IMR-90 (cell line): ENCODE measurements at regions not wholly inside any gene's neighbourhood (a gene's known extent, or its start where the extent isn't known, plus 50 kb on each side); places are given as distances from the start of the nearest gene placed in this dataset.

Experiments used
- ATAC-seq: fragments of 200-7000 bp; cut with Tn5 transposase; 2 replicates; pipeline ENCODE4 v1.9.1; 2020; ENCODE audit warnings: low read depth, mild to moderate bottlenecking, moderate library complexity
- BruUV-seq: library from RNA; stranded (reverse); fragments of 400-500 nt; replicated peaks from 2 replicates; lab custom pipeline; 2021; lab: Mats Ljungman, UMichigan
- CTCF ChIA-PET: fragments of 300-600 bp; formaldehyde crosslinking; extraction: SDS; loops from one replicate; lab custom pipeline; 2021; ENCODE audit warnings: antibody characterized with exemption; lab: Yijun Ruan, JAX
- POLR2A ChIA-PET: fragments of 300-600 bp; sonication (Branson Sonifier 250); formaldehyde crosslinking; loops from one replicate; lab custom pipeline; 2022; ENCODE audit warnings: antibody characterized with exemption; ENCODE audit not compliant: unreplicated experiment; lab: Charles Lee
- DNase-seq: peaks from one replicate; pipeline ENCODE4 v3.0.0; 2013
- H2AFZ ChIP-seq: replicated peaks from 2 replicates; pipeline ENCODE3; 2013; ENCODE audit warnings: low read length, mild to moderate bottlenecking; ENCODE audit not compliant: poor library complexity
- H2AK5ac ChIP-seq: 2 replicates; pipeline ENCODE4 v1.6.1; 2013; ENCODE audit warnings: low read depth, low read length, inconsistent platforms
- H2AK9ac ChIP-seq: replicated peaks from 2 replicates; pipeline ENCODE3; 2013; ENCODE audit warnings: mild to moderate bottlenecking, low read depth, low read length, moderate library complexity; ENCODE audit not compliant: poor library complexity
- H2BK120ac ChIP-seq: 2 replicates; pipeline ENCODE4 v1.6.1; 2013; ENCODE audit warnings: low read depth, low read length, inconsistent platforms
- H2BK15ac ChIP-seq: 3 replicates; pipeline ENCODE4 v1.6.1; 2013; ENCODE audit warnings: low read depth, low read length, inconsistent platforms
- H2BK20ac ChIP-seq: 2 replicates; pipeline ENCODE4 v1.6.1; 2013; ENCODE audit warnings: low read depth, mild to moderate bottlenecking, inconsistent platforms, low read length, moderate library complexity
- H2BK5ac ChIP-seq: 2 replicates; pipeline ENCODE4 v1.6.1; 2013; ENCODE audit warnings: mild to moderate bottlenecking, low read depth, low read length, inconsistent platforms; ENCODE audit not compliant: poor library complexity, severe bottlenecking
- H3K14ac ChIP-seq: replicated peaks from 2 replicates; pipeline ENCODE4 v1.6.1; 2013; ENCODE audit warnings: low read depth, low read length, inconsistent platforms
- H3K18ac ChIP-seq: 2 replicates; pipeline ENCODE4 v1.6.1; 2013; ENCODE audit warnings: low read depth, low read length, control low read depth
- H3K23ac ChIP-seq: 2 replicates; pipeline ENCODE4 v1.6.1; 2013; ENCODE audit warnings: low read depth, low read length, inconsistent platforms
- H3K27ac ChIP-seq: 2 replicates; pipeline ENCODE4 v1.5.1; 2013; ENCODE audit warnings: mild to moderate bottlenecking, control low read depth, low read length; ENCODE audit not compliant: insufficient read depth
- H3K27me3 ChIP-seq: 2 replicates; pipeline ENCODE4 v1.6.1; 2013; ENCODE audit warnings: low read length; ENCODE audit not compliant: control insufficient read depth, insufficient read depth
- H3K36me3 ChIP-seq: 2 replicates; pipeline ENCODE4 v1.6.1; 2013; ENCODE audit warnings: low read length, mixed read lengths; ENCODE audit not compliant: control insufficient read depth, insufficient read depth
- H3K4ac ChIP-seq: 2 replicates; pipeline ENCODE4 v1.6.1; 2013; ENCODE audit warnings: low read depth, low read length, inconsistent platforms
- H3K4me1 ChIP-seq: 2 replicates; pipeline ENCODE4 v1.6.1; 2013; ENCODE audit warnings: low read length, mixed read lengths; ENCODE audit not compliant: control insufficient read depth, insufficient read depth
- H3K4me2 ChIP-seq: 2 replicates; pipeline ENCODE4 v1.6.1; 2013; ENCODE audit warnings: low read depth, mild to moderate bottlenecking, control low read depth, low read length, moderate library complexity
- H3K4me3 ChIP-seq: 2 replicates; pipeline ENCODE4 v1.5.1; 2013; ENCODE audit warnings: low read depth, mild to moderate bottlenecking, control low read depth, low read length, moderate library complexity; ENCODE audit not compliant: insufficient read depth
- H3K56ac ChIP-seq: 2 replicates; pipeline ENCODE4 v1.6.1; 2013; ENCODE audit warnings: low read length, inconsistent platforms; ENCODE audit not compliant: insufficient read depth; ENCODE audit errors: extremely low read depth
- H3K79me1 ChIP-seq, 2 experiments: 2 replicates each; pipeline ENCODE4 v1.6.1; 2013; ENCODE audit warnings: low read length in 2 of 2, inconsistent platforms in 1 of 2, low read depth in 1 of 2
- H3K9ac ChIP-seq: 2 replicates; pipeline ENCODE4 v1.6.1; 2013; ENCODE audit warnings: low read depth, low read length, control low read depth
- H3K9me1 ChIP-seq: 2 replicates; pipeline ENCODE4 v1.6.1; 2013; ENCODE audit warnings: low read length, inconsistent platforms; ENCODE audit not compliant: insufficient read depth
- H3K9me3 ChIP-seq: 2 replicates; pipeline ENCODE4 v1.6.1; 2013; ENCODE audit warnings: low read length; ENCODE audit not compliant: control insufficient read depth, insufficient read depth
- H4K20me1 ChIP-seq: 2 replicates; pipeline ENCODE4 v1.6.1; 2013; ENCODE audit warnings: low read length, inconsistent platforms; ENCODE audit not compliant: insufficient read depth
- H4K5ac ChIP-seq: 2 replicates; pipeline ENCODE4 v1.6.1; 2013; ENCODE audit warnings: mild to moderate bottlenecking, low read depth, low read length, control low read depth
- H4K8ac ChIP-seq, 2 experiments: 2 replicates each; pipeline ENCODE4 v1.6.1; 2013; ENCODE audit warnings: low read depth in 2 of 2, low read length in 2 of 2, control low read depth in 1 of 2, inconsistent platforms in 1 of 2
- H4K91ac ChIP-seq: 2 replicates; pipeline ENCODE4 v1.6.1; 2013; ENCODE audit warnings: low read depth, low read length, inconsistent platforms; ENCODE audit not compliant: insufficient read depth
- BHLHE40 ChIP-seq: fragments of 150-350 bp; IDR thresholded peaks from 2 replicates; pipeline ENCODE4 v1.6.1; 2016; ENCODE audit warnings: mild to moderate bottlenecking, low read depth, low read length
- CEBPB ChIP-seq: IDR thresholded peaks from 2 replicates; pipeline ENCODE4 v1.6.1; 2012; ENCODE audit warnings: low read depth, low read length, improper control_type of control experiment
- CHD1 ChIP-seq: IDR thresholded peaks from 2 replicates; pipeline ENCODE4 v1.6.1; 2012; ENCODE audit warnings: low read depth, low read length, improper control_type of control experiment
- CTCF ChIP-seq: conservative IDR thresholded peaks from 2 replicates; pipeline ENCODE4 v1.5.1; 2012; ENCODE audit warnings: mild to moderate bottlenecking, low read depth, low read length, improper control_type of control experiment
- ELK1 ChIP-seq: fragments of 150-350 bp; IDR thresholded peaks from 2 replicates; pipeline ENCODE4 v1.6.1; 2016; ENCODE audit warnings: low read depth, mild to moderate bottlenecking, low read length, moderate library complexity, borderline replicate concordance
- FOS ChIP-seq: fragments of 150-350 bp; IDR thresholded peaks from 2 replicates; pipeline ENCODE4 v1.6.1; 2016; ENCODE audit warnings: low read depth, low read length
- MAFK ChIP-seq: IDR thresholded peaks from 2 replicates; pipeline ENCODE4 v1.6.1; 2012; ENCODE audit warnings: low read depth, low read length, improper control_type of control experiment
- MAZ ChIP-seq: IDR thresholded peaks from 2 replicates; pipeline ENCODE4 v1.6.1; 2012; ENCODE audit warnings: low read depth, mild to moderate bottlenecking, low read length, improper control_type of control experiment, moderate library complexity, borderline replicate concordance
- MXI1 ChIP-seq: IDR thresholded peaks from 2 replicates; pipeline ENCODE4 v1.6.1; 2012; ENCODE audit warnings: low read depth, mild to moderate bottlenecking, low read length, moderate library complexity, borderline replicate concordance
- RAD21 ChIP-seq: IDR thresholded peaks from 2 replicates; pipeline ENCODE4 v1.6.1; 2012; ENCODE audit warnings: low read length, improper control_type of control experiment
- RCOR1 ChIP-seq: IDR thresholded peaks from 2 replicates; pipeline ENCODE4 v1.6.1; 2012; ENCODE audit warnings: mild to moderate bottlenecking, low read length, improper control_type of control experiment; ENCODE audit not compliant: insufficient replicate concordance
- RFX5 ChIP-seq: IDR thresholded peaks from 2 replicates; pipeline ENCODE4 v1.8.0; 2012; ENCODE audit warnings: low read depth, mild to moderate bottlenecking, low read length, moderate library complexity
- SMC3 ChIP-seq: fragments of 150-350 bp; IDR thresholded peaks from 2 replicates; pipeline ENCODE4 v1.6.1; 2016; ENCODE audit warnings: low read depth, mild to moderate bottlenecking, antibody characterized with exemption, low read length, moderate library complexity
- USF2 ChIP-seq: fragments of 150-350 bp; IDR thresholded peaks from 2 replicates; pipeline ENCODE4 v1.6.1; 2017; ENCODE audit warnings: mild to moderate bottlenecking, antibody characterized with exemption, low read length, low read depth
- WGBS, 2 experiments: methylation state at CpG; one replicate each; pipeline versions ENCODE4 v1.1.5 to v1.1.7; 2013; ENCODE audit warnings: missing lambda C conversion rate in 2 of 2; ENCODE audit not compliant: insufficient read length in 1 of 2; ENCODE audit errors: extremely low coverage in 2 of 2; 5-methylcytosine and 5-hydroxymethylcytosine counted together
- dilution Hi-C: fragments of 300-500 bp; cut with HindIII; formaldehyde crosslinking; loops from one replicate; pipeline ENCODE4 v1.14.3; 2018; ENCODE audit warnings: low sequenced_read_pairs; ENCODE audit not compliant: unreplicated experiment
- in situ Hi-C: fragments of 300-500 bp; cut with MboI; formaldehyde crosslinking; loops from 3 replicates; pipeline ENCODE4 v1.14.3; 2019; ENCODE audit warnings: low sequenced_read_pairs, inconsistent platforms, mixed read lengths
- intact Hi-C: fragments of 100-400 bp; cut with micrococcal nuclease; formaldehyde crosslinking; loops from 2 replicates; pipeline ENCODE4 v1.10.0; 2022

- no peak overlapping the region for H3K18ac ChIP-seq
- H4K8ac ChIP-seq: no peak overlapping the region
- WGBS, 2 experiments: no CpG with 5 or more reads among the region's 3 CpGs
- no peak overlapping the region for H3K23ac ChIP-seq
- no peak overlapping the region for H3K4me3 ChIP-seq
- H2BK5ac ChIP-seq: no peak overlapping the region
- no peak overlapping the region for H2BK20ac ChIP-seq
- CTCF ChIA-PET: no interaction called here
- no peak overlapping the region for H4K91ac ChIP-seq
- no peak overlapping the region for H3K4ac ChIP-seq
- H3K36me3 ChIP-seq: no peaks in the 10 kb centered on the region
- no peak overlapping the region for H3K4me2 ChIP-seq
- H2AFZ ChIP-seq: no peak overlapping the region
- no peak for DNase-seq
- H3K4me1 ChIP-seq: no peaks in the 10 kb centered on the region
- no peaks in the 10 kb centered on the region for H4K20me1 ChIP-seq
- H4K5ac ChIP-seq: no peak overlapping the region
- no peaks in the 10 kb centered on the region for H3K27me3 ChIP-seq
- H3K79me1 ChIP-seq: no peaks in the 10 kb centered on the region
- H2AK5ac ChIP-seq: no peak overlapping the region
- dilution Hi-C loops: no loop called here
- H2BK120ac ChIP-seq: no peak overlapping the region
- in situ Hi-C loops: no loop called here
- POLR2A ChIA-PET: no interaction called here
- no peaks in the 10 kb centered on the region for H3K9me3 ChIP-seq
- TF ChIP-seq MAZ (no peak), ELK1 (no peak), RCOR1 (no peak), MXI1 (no peak), USF2 (no peak), SMC3 (no peak), CEBPB (no peak), MAFK (no peak), RFX5 (no peak), CTCF (no peak), RAD21 (no peak), BHLHE40 (no peak), CHD1 (no peak), FOS (no peak)
- H3K27ac ChIP-seq: no peak overlapping the region
- no peak overlapping the region for H3K56ac ChIP-seq
- H2BK15ac ChIP-seq: no peak overlapping the region
- H3K9me1 ChIP-seq: no peaks in the 10 kb centered on the region
- H2AK9ac ChIP-seq: no peak overlapping the region
- intact Hi-C loops: no loop called here
- BruUV-seq: no TSS peak
- H3K9ac ChIP-seq: no peak overlapping the region
- no peak overlapping the region for H3K14ac ChIP-seq
- ATAC-seq: no peak
Measured at GRCh38 chr5:99102073-99102697, 173.4 kb upstream of the CHD1 start.
